Right lobe of liver (tissue), 4 donors: ENCODE measurements at regions not wholly inside any gene's neighbourhood (a gene's known extent, or its start where the extent isn't known, plus 50 kb on each side); places are given as distances from the start of the nearest gene placed in this dataset.

Experiments
- CTCF ChIP-seq, 4 donors: fragments of 200-600 bp in 3 of 4; fragments of 450-650 bp in 1 of 4; IDR thresholded peaks; one replicate each; pipeline versions ENCODE4 v1.5.1 to v1.8.0; 2016 to 2022; ENCODE audit warnings: antibody characterized with exemption in 4 of 4, mild to moderate bottlenecking in 2 of 4
- POLR2A ChIP-seq: fragments of 450-650 bp; IDR thresholded peaks from one replicate; pipeline ENCODE4 v1.6.1; 2017; ENCODE audit warnings: antibody characterized with exemption, mild to moderate bottlenecking
- donor health status: DM: no; HTN: no; CAD: no.
- donor health status: DM: no; HTN: no; CAD: no.
- donor health status: DM: no; HTN: yes; CAD: no.

DNA sequence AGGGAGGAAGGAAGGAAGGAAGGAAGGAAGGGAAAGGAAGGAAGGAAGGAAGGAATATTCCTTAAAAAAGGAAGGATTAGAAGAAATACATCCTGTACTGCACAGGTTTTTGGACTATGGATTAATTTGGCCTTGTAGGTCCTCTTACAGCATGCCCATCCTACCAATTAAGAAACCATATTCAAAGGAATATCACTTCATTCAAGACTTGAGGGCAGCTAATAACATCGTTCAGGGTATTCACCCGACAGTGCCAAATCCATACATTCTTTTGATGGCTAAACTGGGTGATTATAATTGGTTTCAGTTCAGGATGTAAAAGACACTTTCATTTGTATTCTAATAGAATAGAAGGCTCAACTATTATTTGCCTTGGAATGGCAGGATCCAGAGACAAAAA is 410.3 kb downstream of the PLOD2 start:
- TF ChIP-seq CTCF (IDR thresholded peaks at IDR 0.05) (no peak), POLR2A (no peak)
